Endodermal cell (in vitro differentiated cells): ENCODE measurements at regions not wholly inside any gene's neighbourhood (a gene's known extent, or its start where the extent isn't known, plus 50 kb on each side); places are given as distances from the start of the nearest gene placed in this dataset.

Experiments
- DNase-seq: peaks from one replicate; pipeline ENCODE4 v3.0.0-alpha.2; 2017
- H3K27ac ChIP-seq: 2 replicates; pipeline ENCODE4 v1.5.1; 2013; ENCODE audit warnings: mild to moderate bottlenecking, low read depth, low read length, moderate library complexity
- H3K27me3 ChIP-seq: 2 replicates; pipeline ENCODE4 v1.6.1; 2013; ENCODE audit warnings: mild to moderate bottlenecking, low read length, moderate library complexity; ENCODE audit not compliant: insufficient read depth, control insufficient read depth, poor library complexity, severe bottlenecking
- H3K36me3 ChIP-seq: 2 replicates; pipeline ENCODE4 v1.7.0; 2013; ENCODE audit warnings: mild to moderate bottlenecking, low read length, moderate library complexity; ENCODE audit not compliant: control insufficient read depth, insufficient read depth
- H3K4me1 ChIP-seq: one replicate; pipeline ENCODE4 v1.7.0; 2013; ENCODE audit warnings: low read length; ENCODE audit not compliant: control insufficient read depth, insufficient read depth
- H3K4me3 ChIP-seq: 2 replicates; pipeline ENCODE4 v1.5.1; 2013; ENCODE audit warnings: mild to moderate bottlenecking, low read length, moderate library complexity
- H3K9ac ChIP-seq: 2 replicates; pipeline ENCODE4 v1.6.1; 2013; ENCODE audit warnings: mild to moderate bottlenecking, low read length, moderate library complexity; ENCODE audit not compliant: poor library complexity, severe bottlenecking; ENCODE audit errors: extremely low read depth
- H3K9me3 ChIP-seq: 2 replicates; pipeline ENCODE4 v1.6.1; 2013; ENCODE audit warnings: mild to moderate bottlenecking, low read length, moderate library complexity; ENCODE audit not compliant: control insufficient read depth
- H3K27ac Mint-ChIP-seq: 2 replicates; pipeline ENCODE4 v1.8.0; 2020; ENCODE audit warnings: mixed read lengths
- H3K27me3 Mint-ChIP-seq: 2 replicates; pipeline ENCODE4 v1.8.0; 2021; ENCODE audit warnings: mild to moderate bottlenecking, mixed read lengths; ENCODE audit not compliant: insufficient read depth
- H3K36me3 Mint-ChIP-seq: 2 replicates; pipeline ENCODE4 v1.8.0; 2020; ENCODE audit warnings: low read depth, mixed read lengths
- H3K4me1 Mint-ChIP-seq: 2 replicates; pipeline ENCODE4 v1.8.0; 2020; ENCODE audit warnings: mixed read lengths
- H3K4me3 Mint-ChIP-seq: 2 replicates; pipeline ENCODE4 v1.8.0; 2020; ENCODE audit warnings: mild to moderate bottlenecking, moderate library complexity, mixed read lengths
- H3K9me3 Mint-ChIP-seq: 2 replicates; pipeline ENCODE4 v1.8.0; 2020; ENCODE audit warnings: mild to moderate bottlenecking, mixed read lengths
- CTCF ChIP-seq: fragments of 200-600 bp; sonication (generic); conservative IDR thresholded peaks from 2 replicates; pipeline ENCODE4 v1.5.0; 2021; ENCODE audit warnings: antibody characterized with exemption, mild to moderate bottlenecking
- WGBS, 2 experiments: methylation state at CpG; one replicate each; pipeline versions ENCODE4 v1.1.5 to v1.1.7; 2013; ENCODE audit warnings: missing lambda C conversion rate in 2 of 2, mixed read lengths in 1 of 2; ENCODE audit not compliant: insufficient coverage in 1 of 2, insufficient read length in 1 of 2; 5-methylcytosine and 5-hydroxymethylcytosine counted together

DNA sequence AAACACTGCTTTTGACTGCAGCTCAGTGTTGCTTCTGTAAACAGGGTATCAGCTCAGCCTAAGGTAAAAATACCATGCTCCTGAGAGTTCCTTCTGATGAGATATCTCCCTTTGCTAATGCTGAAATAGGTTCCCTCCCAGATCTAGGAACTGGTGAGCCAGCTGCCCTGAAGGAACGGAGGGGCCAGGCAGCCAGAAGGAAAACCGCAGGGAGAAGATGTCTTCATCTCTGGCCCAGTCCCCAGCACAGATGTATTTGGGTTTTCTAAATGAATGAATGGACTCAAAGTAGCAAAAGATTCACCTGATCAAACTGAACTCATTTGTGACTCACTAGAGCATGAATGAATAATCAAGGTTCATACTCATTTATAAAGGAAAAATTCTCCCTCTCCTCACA is 247.8 kb downstream of the MSRB3 start:
- H3K4me1 Mint-ChIP-seq: no peaks in the 10 kb centered on the region
- peaks cover 5% of the 10 kb centered on the region for H3K27me3 Mint-ChIP-seq
- no peaks in the 10 kb centered on the region for H3K27me3 ChIP-seq
- no peaks in the 10 kb centered on the region for H3K4me1 ChIP-seq
- H3K4me3 ChIP-seq: no peak overlapping the region
- no peak for DNase-seq
- H3K27ac ChIP-seq: no peak overlapping the region
- H3K9me3 ChIP-seq: no peaks in the 10 kb centered on the region
- TF ChIP-seq CTCF: no peak
- H3K9me3 Mint-ChIP-seq: no peaks in the 10 kb centered on the region
- H3K9ac ChIP-seq: no peak overlapping the region
- no peaks in the 10 kb centered on the region for H3K36me3 ChIP-seq
- no peak overlapping the region for H3K4me3 Mint-ChIP-seq
- no peaks in the 10 kb centered on the region for H3K36me3 Mint-ChIP-seq
- no peak overlapping the region for H3K27ac Mint-ChIP-seq
- 94 to 100% methylated on average over 2 of the region's 2 CpGs for WGBS, 2 experiments

GRCh38 chr12:65528127-65528526 is 249.6 kb downstream of the MSRB3 start:
- 88 to 100% methylated on average over 2 to 3 of the region's 3 CpGs for WGBS, 2 experiments
- Histone ChIP-seq H3K36me3 (no peaks in the 10 kb centered on the region), H3K4me1 (no peaks in the 10 kb centered on the region), H3K4me3 (no peak overlapping the region), H3K9me3 (no peaks in the 10 kb centered on the region), H3K9ac (no peak overlapping the region), H3K27me3 (no peaks in the 10 kb centered on the region), H3K27ac (no peak overlapping the region)
- H3K9me3 Mint-ChIP-seq: no peaks in the 10 kb centered on the region
- H3K27ac Mint-ChIP-seq: no peak overlapping the region
- H3K4me1 Mint-ChIP-seq: no peaks in the 10 kb centered on the region
- DNase-seq: no peak
- peaks cover 1% of the 10 kb centered on the region for H3K27me3 Mint-ChIP-seq
- TF ChIP-seq CTCF: no peak
- no peak overlapping the region for H3K4me3 Mint-ChIP-seq
- no peaks in the 10 kb centered on the region for H3K36me3 Mint-ChIP-seq

GRCh38 chr12:65529106-65529505 is 250.6 kb downstream of the MSRB3 start:
- Histone ChIP-seq H3K36me3 (no peaks in the 10 kb centered on the region), H3K27ac (no peak overlapping the region), H3K4me1 (no peaks in the 10 kb centered on the region), H3K9ac (no peak overlapping the region), H3K9me3 (no peaks in the 10 kb centered on the region), H3K4me3 (no peak overlapping the region), H3K27me3 (no peaks in the 10 kb centered on the region)
- no peaks in the 10 kb centered on the region for H3K4me1 Mint-ChIP-seq
- H3K27ac Mint-ChIP-seq: no peak overlapping the region
- H3K9me3 Mint-ChIP-seq: no peaks in the 10 kb centered on the region
- peaks cover 1% of the 10 kb centered on the region for H3K27me3 Mint-ChIP-seq
- 94 to 100% methylated on average over 1 to 2 of the region's 2 CpGs for WGBS, 2 experiments
- H3K4me3 Mint-ChIP-seq: no peak overlapping the region
- no peak for TF ChIP-seq CTCF
- H3K36me3 Mint-ChIP-seq: no peaks in the 10 kb centered on the region
- DNase-seq: no peak
